ENCODE measurements at regions not wholly inside any gene's neighbourhood (a gene's known extent, or its start where the extent isn't known, plus 50 kb on each side); places are given as distances from the start of the nearest gene placed in this dataset.

- TF ChIP-seq ZNF274 (IDR thresholded peaks at IDR 0.05; ENCODE audit: low read depth, low read length): no peak
- no peak overlapping the region for H3K4me3 ChIP-seq (ENCODE audit: low read length)
Observed at GRCh38 chr15:62793752-62794144, 248.8 kb upstream of the TPM1 start.

- no peak for TF ChIP-seq ZNF274 (IDR thresholded peaks at IDR 0.05; ENCODE audit: low read depth, low read length)
- H3K4me3 ChIP-seq (ENCODE audit: low read length): no peak overlapping the region
Observed at GRCh38 chr15:62795171-62795570, 247.4 kb upstream of the TPM1 start.

GRCh38 chr15:62795700-62796695, 246.5 kb upstream of the TPM1 start:
- TF ChIP-seq ZNF274 (IDR thresholded peaks at IDR 0.05; ENCODE audit: low read depth, low read length): no peak
- H3K4me3 ChIP-seq (ENCODE audit: low read length): no peak overlapping the region

- TF ChIP-seq ZNF274 (IDR thresholded peaks at IDR 0.05; ENCODE audit: low read depth, low read length): no peak
Observed at GRCh38 chr15:62797171-62797570, 245.4 kb upstream of the TPM1 start.

GRCh38 chr15:62798536-62798935, 244.0 kb upstream of the TPM1 start:
- no peak for TF ChIP-seq ZNF274 (IDR thresholded peaks at IDR 0.05; ENCODE audit: low read depth, low read length)
- H3K4me3 ChIP-seq (ENCODE audit: low read length): no peak overlapping the region

More at GRCh38 chr15:62797171-62797570, 245.4 kb upstream of the TPM1 start:
- no peak overlapping the region for H3K4me3 ChIP-seq (ENCODE audit: low read length)

- no peak overlapping the region for H3K4me3 ChIP-seq (ENCODE audit: low read length)
- TF ChIP-seq ZNF274 (IDR thresholded peaks at IDR 0.05; ENCODE audit: low read depth, low read length): no peak
Observed at GRCh38 chr15:62799037-62799436, 243.5 kb upstream of the TPM1 start.

GRCh38 chr15:62799919-62800318, 242.6 kb upstream of the TPM1 start:
- no peak for TF ChIP-seq ZNF274 (IDR thresholded peaks at IDR 0.05; ENCODE audit: low read depth, low read length)
- H3K4me3 ChIP-seq (ENCODE audit: low read length): no peak overlapping the region

GRCh38 chr15:62802612-62803011, 239.9 kb upstream of the TPM1 start:
- TF ChIP-seq ZNF274 (IDR thresholded peaks at IDR 0.05; ENCODE audit: low read depth, low read length): no peak
- H3K4me3 ChIP-seq (ENCODE audit: low read length): no peak overlapping the region

GRCh38 chr15:62803856-62804400, 238.6 kb upstream of the TPM1 start:
- no peak overlapping the region for H3K4me3 ChIP-seq (ENCODE audit: low read length)
- no peak for TF ChIP-seq ZNF274 (IDR thresholded peaks at IDR 0.05; ENCODE audit: low read depth, low read length)

- TF ChIP-seq ZNF274 (IDR thresholded peaks at IDR 0.05; ENCODE audit: low read depth, low read length): no peak
Observed at GRCh38 chr15:62805502-62805901, 237.0 kb upstream of the TPM1 start.

GRCh38 chr15:62807539-62808130, 234.9 kb upstream of the TPM1 start:
- no peak for TF ChIP-seq ZNF274 (IDR thresholded peaks at IDR 0.05; ENCODE audit: low read depth, low read length)
- H3K4me3 ChIP-seq (ENCODE audit: low read length): no peak overlapping the region

More at GRCh38 chr15:62805502-62805901, 237.0 kb upstream of the TPM1 start:
- H3K4me3 ChIP-seq (ENCODE audit: low read length): no peak overlapping the region

GRCh38 chr15:62809115-62809967, 233.2 kb upstream of the TPM1 start:
- no peak overlapping the region for H3K4me3 ChIP-seq (ENCODE audit: low read length)
- no peak for TF ChIP-seq ZNF274 (IDR thresholded peaks at IDR 0.05; ENCODE audit: low read depth, low read length)

- TF ChIP-seq ZNF274 (IDR thresholded peaks at IDR 0.05; ENCODE audit: low read depth, low read length): no peak
Observed at GRCh38 chr15:62809968-62810260, 232.6 kb upstream of the TPM1 start.

GRCh38 chr15:62812515-62812835, 230.1 kb upstream of the TPM1 start:
- TF ChIP-seq ZNF274 (IDR thresholded peaks at IDR 0.05; ENCODE audit: low read depth, low read length): no peak
- H3K4me3 ChIP-seq (ENCODE audit: low read length): no peak overlapping the region

More at GRCh38 chr15:62809968-62810260, 232.6 kb upstream of the TPM1 start:
- H3K4me3 ChIP-seq (ENCODE audit: low read length): no peak overlapping the region
